A549 (cell line): ENCODE measurements at regions not wholly inside any gene's neighbourhood (a gene's known extent, or its start where the extent isn't known, plus 50 kb on each side); places are given as distances from the start of the nearest gene placed in this dataset.

ENCODE experiments used
- ATAC-seq, 2 experiments: fragments of 200-7000 bp in 1 of 2; fragments of >200 bp in 1 of 2; cut with Nextera tagmentation in 1 of 2; cut with Tn5 transposase in 1 of 2; 3 replicates each; pipeline versions ENCODE4 v1.8.0 to v1.9.1; 2018 to 2020; ENCODE audit warnings: mild to moderate bottlenecking in 1 of 2, moderate library complexity in 1 of 2
- CTCF ChIA-PET: fragments of 300-600 bp; sonication (Branson Sonifier 250); formaldehyde crosslinking; extraction: SDS; loops from one replicate; lab custom pipeline; 2021; ENCODE audit warnings: antibody characterized with exemption, inconsistent platforms; lab: Yijun Ruan, JAX
- POLR2A ChIA-PET: fragments of 350-600 bp; formaldehyde crosslinking; extraction: SDS; loops from one replicate; lab custom pipeline; 2021; ENCODE audit warnings: antibody characterized with exemption, inconsistent platforms; lab: Yijun Ruan, JAX
- DNase-seq, 2 experiments: peaks; one replicate each; pipeline versions ENCODE4 v3.0.0 to v3.0.0-alpha.2; 2011 to 2016; ENCODE audit warnings: low read depth in 1 of 2, low spot score in 1 of 2
- FAIRE-seq: peaks from 2 replicates; lab custom pipeline; 2011; peaks lifted over from hg19 to GRCh38; lab: Jason Lieb, UNC
- H3K27ac ChIP-seq, 2 experiments: fragments of >200 bp; sonication (Bioruptor Twin); formaldehyde crosslinking; 3 replicates each; pipeline ENCODE4 v1.5.1; 2016 to 2017
- H3K4me1 ChIP-seq: fragments of >200 bp; sonication (Bioruptor Twin); formaldehyde crosslinking; 3 replicates; pipeline ENCODE4 v1.6.1; 2016
- H3K4me2 ChIP-seq: fragments of >200 bp; sonication (Bioruptor Twin); formaldehyde crosslinking; 3 replicates; pipeline ENCODE4 v1.6.1; 2016
- H3K4me3 ChIP-seq: fragments of >200 bp; sonication (Bioruptor Twin); formaldehyde crosslinking; 3 replicates; pipeline ENCODE4 v1.5.1; 2016
- H3K9me3 ChIP-seq: fragments of >200 bp; sonication (Bioruptor Twin); formaldehyde crosslinking; 3 replicates; pipeline ENCODE4 v1.6.1; 2016
- BHLHE40 ChIP-seq: IDR thresholded peaks from 2 replicates; pipeline ENCODE4 v1.6.1; 2012; ENCODE audit warnings: low read depth, low read length, inconsistent platforms
- CEBPB ChIP-seq, 2 experiments: fragments of >200 bp in 1 of 2; sonication (Bioruptor Twin) in 1 of 2; formaldehyde crosslinking in 1 of 2; IDR thresholded peaks; 2 replicates each; pipeline ENCODE4 v1.6.1; 2012 to 2016
- HOXB5 ChIP-seq: fragments of 250-450 bp; sonication (Bioruptor Pico); IDR thresholded peaks from 2 replicates; pipeline ENCODE4 v1.5.0; 2020; ENCODE audit warnings: mild to moderate bottlenecking, moderate library complexity
- JUNB ChIP-seq: fragments of >200 bp; sonication (Bioruptor Twin); formaldehyde crosslinking; IDR thresholded peaks from 2 replicates; pipeline ENCODE4 v1.6.1; 2016
- MAFK ChIP-seq: fragments of 450-650 bp; IDR thresholded peaks from 2 replicates; pipeline ENCODE4 v1.6.1; 2014; ENCODE audit not compliant: partially characterized antibody
- NFE2L2 ChIP-seq: fragments of 150-350 bp; conservative IDR thresholded peaks from 2 replicates; pipeline ENCODE4 v1.6.1; 2014; ENCODE audit warnings: low read length
- PHF8 ChIP-seq: fragments of 200-600 bp; sonication (generic); IDR thresholded peaks from 2 replicates; pipeline ENCODE4 v1.6.1; 2016; ENCODE audit warnings: low read depth, mild to moderate bottlenecking, antibody characterized with exemption, moderate library complexity, borderline replicate concordance
- POLR2A ChIP-seq: IDR thresholded peaks from 2 replicates; pipeline ENCODE4 v1.6.1; 2012; ENCODE audit warnings: mild to moderate bottlenecking, low read length
- POLR2AphosphoS2 ChIP-seq: conservative IDR thresholded peaks from 2 replicates; pipeline ENCODE4 v1.6.1; 2012; ENCODE audit warnings: low read length, improper control_type of control experiment, inconsistent platforms
- RAD21 ChIP-seq, 2 experiments: fragments of >200 bp in 1 of 2; sonication (Bioruptor Twin) in 1 of 2; formaldehyde crosslinking in 1 of 2; IDR thresholded peaks in 1 of 2; conservative IDR thresholded peaks in 1 of 2; 2 replicates in 1 of 2; 3 replicates in 1 of 2; pipeline ENCODE4 v1.6.1; 2012 to 2018; ENCODE audit warnings: inconsistent platforms in 1 of 2
- RARB ChIP-seq: fragments of 250-450 bp; sonication (Bioruptor Pico); IDR thresholded peaks from 2 replicates; pipeline ENCODE4 v1.8.0; 2021; ENCODE audit warnings: mild to moderate bottlenecking, moderate library complexity
- RCOR1 ChIP-seq: fragments of 150-350 bp; IDR thresholded peaks from 2 replicates; pipeline ENCODE4 v1.6.1; 2014; ENCODE audit warnings: antibody characterized with exemption, low read length, low read depth
- SMC3 ChIP-seq: fragments of >200 bp; sonication (Bioruptor Twin); formaldehyde crosslinking; IDR thresholded peaks from 3 replicates; pipeline ENCODE4 v1.6.1; 2018; ENCODE audit warnings: inconsistent platforms
- SREBF2 ChIP-seq: fragments of 450-650 bp; IDR thresholded peaks from 2 replicates; pipeline ENCODE4 v1.6.1; 2014; ENCODE audit warnings: mild to moderate bottlenecking, moderate library complexity
- TP53 ChIP-seq: fragments of 250-450 bp; sonication (Bioruptor Pico); IDR thresholded peaks from 2 replicates; pipeline ENCODE4 v1.5.0; 2021; ENCODE audit warnings: mild to moderate bottlenecking, moderate library complexity
- ZC3H11A ChIP-seq: fragments of 450-650 bp; IDR thresholded peaks from 2 replicates; pipeline ENCODE4 v1.6.1; 2014; ENCODE audit warnings: antibody characterized with exemption, mild to moderate bottlenecking
- WGBS: methylation state at CpG from one replicate; pipeline ENCODE4 v1.1.6; 2017; ENCODE audit errors: missing lambda C conversion rate; 5-methylcytosine and 5-hydroxymethylcytosine counted together
- TF ChIP-seq, protein P1 (sequence below): fragments of 250-450 bp; sonication (Bioruptor Pico); IDR thresholded peaks from 2 replicates; pipeline ENCODE4 v1.5.0; 2020; ENCODE audit warnings: low read depth, mild to moderate bottlenecking, moderate library complexity
- TF ChIP-seq, protein P2 (sequence below): fragments of >200 bp; sonication (Bioruptor Twin); formaldehyde crosslinking; IDR thresholded peaks from 3 replicates; pipeline ENCODE4 v1.5.1; 2016
- TF ChIP-seq, protein P3 (sequence below): fragments of >200 bp; sonication (Bioruptor Twin); formaldehyde crosslinking; IDR thresholded peaks from 3 replicates; pipeline ENCODE4 v1.6.1; 2016
- TF ChIP-seq, protein P4 (sequence below): IDR thresholded peaks from 2 replicates; pipeline ENCODE4 v1.6.1; 2012
- TF ChIP-seq, protein P5 (sequence below): fragments of 150-350 bp; IDR thresholded peaks from 2 replicates; pipeline ENCODE4 v1.6.1; 2014; ENCODE audit warnings: low read depth, mild to moderate bottlenecking, low read length

DNA sequence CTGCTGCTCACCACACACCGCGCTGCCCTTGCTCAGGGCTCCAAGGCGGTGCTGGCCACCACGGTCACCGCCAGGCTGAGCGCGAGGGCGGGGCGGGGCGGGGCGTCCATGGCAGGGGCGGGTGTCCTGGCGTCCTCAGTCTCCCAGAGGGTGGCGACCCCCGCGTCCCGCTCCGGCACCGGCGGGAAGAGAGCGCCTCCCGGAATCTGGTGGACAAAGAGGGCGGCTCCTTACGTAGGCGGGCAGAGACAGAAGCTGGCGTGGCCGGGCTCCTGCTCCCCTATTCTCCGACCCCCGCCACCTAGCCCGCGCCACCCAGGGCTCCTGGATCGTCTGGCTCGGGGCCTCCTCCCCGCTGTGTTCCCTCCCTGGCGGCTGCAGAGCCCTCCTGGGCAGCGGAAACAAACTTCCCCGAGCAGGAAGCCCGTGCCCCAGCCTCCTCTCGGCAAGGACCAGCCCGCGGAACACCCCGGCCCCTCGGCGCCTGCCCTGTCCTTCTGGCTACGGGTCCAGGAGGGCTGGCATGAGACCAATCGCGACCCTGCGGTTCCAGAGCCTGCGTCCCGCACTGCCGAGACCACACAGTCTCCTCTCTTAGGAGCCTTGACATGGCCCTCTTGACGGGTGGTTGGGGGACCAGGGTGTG, 133.8 kb upstream of the ZNF92 start:
- Histone ChIP-seq H3K9me3 (no peaks in the 10 kb centered on the region), H3K4me1 (no peaks in the 10 kb centered on the region), H3K4me2 (peak overlapping the region; percentile 86), H3K27ac (peak overlapping the region; percentile 61 to 86), H3K4me3 (peak overlapping the region; percentile 52)
- WGBS: 8% methylated on average over 19 of the region's 52 CpGs
- CTCF ChIA-PET: no interaction called here
- FAIRE-seq (no peak), ATAC-seq (peak; percentile 94 to 96), DNase-seq (peak; percentile 36 to 59)
- TF ChIP-seq, protein P1, sequence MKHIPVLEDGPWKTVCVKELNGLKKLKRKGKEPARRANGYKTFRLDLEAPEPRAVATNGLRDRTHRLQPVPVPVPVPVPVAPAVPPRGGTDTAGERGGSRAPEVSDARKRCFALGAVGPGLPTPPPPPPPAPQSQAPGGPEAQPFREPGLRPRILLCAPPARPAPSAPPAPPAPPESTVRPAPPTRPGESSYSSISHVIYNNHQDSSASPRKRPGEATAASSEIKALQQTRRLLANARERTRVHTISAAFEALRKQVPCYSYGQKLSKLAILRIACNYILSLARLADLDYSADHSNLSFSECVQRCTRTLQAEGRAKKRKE (CRISPR knock-in tag): no peak
- TF ChIP-seq TP53 (CRISPR knock-in tag) (no peak), RCOR1 (no peak), SMC3 (0 out of 3 replicates have a peak, but pooled peaks have one; percentile 9), JUNB (no peak), HOXB5 (CRISPR knock-in tag) (no peak), RARB (CRISPR knock-in tag) (no peak), ZC3H11A (no peak), RAD21 (conservative IDR thresholded peaks at IDR 0.05 in 1 of 2, IDR thresholded peaks at IDR 0.05 in 1 of 2) (no peak; a peak in 1 of 5 replicates), CEBPB (IDR thresholded peaks at IDR 0.05) (no peak), MAFK (no peak), POLR2AphosphoS2 (no peak), SREBF2 (no peak), NFE2L2 (no peak), BHLHE40 (no peak), POLR2A (peak; percentile 8; the same call in 1 of the 2 replicates)
- TF ChIP-seq, protein P2, sequence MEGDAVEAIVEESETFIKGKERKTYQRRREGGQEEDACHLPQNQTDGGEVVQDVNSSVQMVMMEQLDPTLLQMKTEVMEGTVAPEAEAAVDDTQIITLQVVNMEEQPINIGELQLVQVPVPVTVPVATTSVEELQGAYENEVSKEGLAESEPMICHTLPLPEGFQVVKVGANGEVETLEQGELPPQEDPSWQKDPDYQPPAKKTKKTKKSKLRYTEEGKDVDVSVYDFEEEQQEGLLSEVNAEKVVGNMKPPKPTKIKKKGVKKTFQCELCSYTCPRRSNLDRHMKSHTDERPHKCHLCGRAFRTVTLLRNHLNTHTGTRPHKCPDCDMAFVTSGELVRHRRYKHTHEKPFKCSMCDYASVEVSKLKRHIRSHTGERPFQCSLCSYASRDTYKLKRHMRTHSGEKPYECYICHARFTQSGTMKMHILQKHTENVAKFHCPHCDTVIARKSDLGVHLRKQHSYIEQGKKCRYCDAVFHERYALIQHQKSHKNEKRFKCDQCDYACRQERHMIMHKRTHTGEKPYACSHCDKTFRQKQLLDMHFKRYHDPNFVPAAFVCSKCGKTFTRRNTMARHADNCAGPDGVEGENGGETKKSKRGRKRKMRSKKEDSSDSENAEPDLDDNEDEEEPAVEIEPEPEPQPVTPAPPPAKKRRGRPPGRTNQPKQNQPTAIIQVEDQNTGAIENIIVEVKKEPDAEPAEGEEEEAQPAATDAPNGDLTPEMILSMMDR: no peak; the same call in 2 of the 3 replicates
- TF ChIP-seq, protein P3, sequence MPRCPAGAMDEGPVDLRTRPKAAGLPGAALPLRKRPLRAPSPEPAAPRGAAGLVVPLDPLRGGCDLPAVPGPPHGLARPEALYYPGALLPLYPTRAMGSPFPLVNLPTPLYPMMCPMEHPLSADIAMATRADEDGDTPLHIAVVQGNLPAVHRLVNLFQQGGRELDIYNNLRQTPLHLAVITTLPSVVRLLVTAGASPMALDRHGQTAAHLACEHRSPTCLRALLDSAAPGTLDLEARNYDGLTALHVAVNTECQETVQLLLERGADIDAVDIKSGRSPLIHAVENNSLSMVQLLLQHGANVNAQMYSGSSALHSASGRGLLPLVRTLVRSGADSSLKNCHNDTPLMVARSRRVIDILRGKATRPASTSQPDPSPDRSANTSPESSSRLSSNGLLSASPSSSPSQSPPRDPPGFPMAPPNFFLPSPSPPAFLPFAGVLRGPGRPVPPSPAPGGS: no peak
- TF ChIP-seq, protein P4, sequence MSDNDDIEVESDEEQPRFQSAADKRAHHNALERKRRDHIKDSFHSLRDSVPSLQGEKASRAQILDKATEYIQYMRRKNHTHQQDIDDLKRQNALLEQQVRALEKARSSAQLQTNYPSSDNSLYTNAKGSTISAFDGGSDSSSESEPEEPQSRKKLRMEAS: 0 out of 2 replicates have a peak, but pooled peaks have one; percentile 9
- TF ChIP-seq, protein P5, sequence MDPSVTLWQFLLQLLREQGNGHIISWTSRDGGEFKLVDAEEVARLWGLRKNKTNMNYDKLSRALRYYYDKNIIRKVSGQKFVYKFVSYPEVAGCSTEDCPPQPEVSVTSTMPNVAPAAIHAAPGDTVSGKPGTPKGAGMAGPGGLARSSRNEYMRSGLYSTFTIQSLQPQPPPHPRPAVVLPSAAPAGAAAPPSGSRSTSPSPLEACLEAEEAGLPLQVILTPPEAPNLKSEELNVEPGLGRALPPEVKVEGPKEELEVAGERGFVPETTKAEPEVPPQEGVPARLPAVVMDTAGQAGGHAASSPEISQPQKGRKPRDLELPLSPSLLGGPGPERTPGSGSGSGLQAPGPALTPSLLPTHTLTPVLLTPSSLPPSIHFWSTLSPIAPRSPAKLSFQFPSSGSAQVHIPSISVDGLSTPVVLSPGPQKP: no peak
- POLR2A ChIA-PET: no interaction called here

DNA sequence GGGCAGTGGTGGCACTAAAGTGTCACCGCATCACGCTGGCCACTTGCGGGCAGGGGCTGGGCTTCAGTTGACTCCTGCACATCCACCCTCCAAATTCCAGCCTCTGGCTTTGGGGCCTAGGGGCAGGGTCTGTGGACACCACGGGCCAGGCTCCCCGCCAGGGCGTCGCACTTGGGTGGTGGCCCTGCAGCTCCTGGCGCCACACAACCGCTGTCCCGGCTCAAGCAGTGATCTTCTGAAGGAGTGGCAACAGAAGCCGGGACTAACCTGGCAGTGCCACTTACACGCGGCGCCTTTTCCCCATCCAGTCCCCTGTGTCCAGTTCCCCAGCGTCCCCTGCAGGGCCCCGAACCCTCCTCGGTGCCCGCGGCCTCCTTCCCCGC, 134.3 kb upstream of the ZNF92 start:
- no peaks in the 10 kb centered on the region for H3K4me1 ChIP-seq
- H3K27ac ChIP-seq: peak overlapping the region; percentile 61 to 86; a peak in 4 of 6 replicates
- H3K4me3 ChIP-seq: peak overlapping the region; percentile 52
- TF ChIP-seq, protein P4: peak; percentile 40; the same call in 1 of the 2 replicates
- no peak for TF ChIP-seq PHF8
- POLR2A ChIA-PET: no interaction called here
- no peak; a peak in 1 of 6 replicates for ATAC-seq
- no peak for FAIRE-seq
- no peaks in the 10 kb centered on the region for H3K9me3 ChIP-seq
- H3K4me2 ChIP-seq: peak overlapping the region; percentile 86
- WGBS: 63% methylated on average over 9 of the region's 20 CpGs
- CTCF ChIA-PET: interaction anchor here (2.1 kb wide), 1 partner anchor 68 kb away, joined by 5 read pairs; no protein-coding TSS in a partner anchor
- no peak for DNase-seq
